ENCODE measurements at regions not wholly inside any gene's neighbourhood (a gene's known extent, or its start where the extent isn't known, plus 50 kb on each side); places are given as distances from the start of the nearest gene placed in this dataset.

- Histone ChIP-seq H3K36me3 (ENCODE audit: control insufficient read depth in 2 of 2, extremely low read depth in 1 of 2, insufficient read depth in 2 of 2, low read length in 2 of 2) (no peaks in the 10 kb centered on the region), H3K4me2 (ENCODE audit: insufficient read depth, low read length) (no peak overlapping the region), H3K4me3 (replicated peaks in 1 of 3; ENCODE audit: insufficient read depth in 1 of 3, low read depth in 1 of 3, low read length in 3 of 3) (no peak overlapping the region), H3K9me1 (replicated peaks; ENCODE audit: control insufficient read depth, extremely low read depth, insufficient read depth, low read length) (no peaks in the 10 kb centered on the region), H3K4me1 (ENCODE audit: control insufficient read depth, extremely low read depth, insufficient read depth, low read length) (no peaks in the 10 kb centered on the region), H2AFZ (ENCODE audit: low read depth, low read length) (no peak overlapping the region), H3K9me3 (replicated peaks; ENCODE audit: control insufficient read depth, insufficient read depth, low read length) (peaks cover 8% of the 10 kb centered on the region), H3K79me2 (ENCODE audit: control insufficient read depth, insufficient read depth, low read length) (no peaks in the 10 kb centered on the region), H3K27ac (ENCODE audit: insufficient read depth, low read depth, low read length) (no peak overlapping the region), H4K20me1 (replicated peaks; ENCODE audit: control insufficient read depth, extremely low read depth, insufficient read depth, low read length) (no peaks in the 10 kb centered on the region), H3K9ac (replicated peaks; ENCODE audit: extremely low read depth, insufficient read depth, low read length) (no peak overlapping the region), H3K27me3 (ENCODE audit: control insufficient read depth in 2 of 2, insufficient read depth in 2 of 2, low read length in 2 of 2) (no peaks in the 10 kb centered on the region)
- TF ChIP-seq CTCF (IDR thresholded peaks at IDR 0.05; ENCODE audit: extremely low read depth in 1 of 2, insufficient read depth in 1 of 2, low read depth in 1 of 2, low read length in 2 of 2), result no peak
- TF ChIP-seq POLR2A (IDR thresholded peaks at IDR 0.05; ENCODE audit: low read depth, low read length), result no peak
- TF ChIP-seq FOS (IDR thresholded peaks at IDR 0.05; ENCODE audit: borderline replicate concordance, insufficient read depth, low read length), result no peak
- TF ChIP-seq MYC (IDR thresholded peaks at IDR 0.05; ENCODE audit: low read depth, low read length), result no peak
- no peak for TF ChIP-seq EZH2 (IDR thresholded peaks at IDR 0.05; ENCODE audit: borderline replicate concordance, low read depth, low read length, severe bottlenecking)
- no peak for TF ChIP-seq POLR2AphosphoS5 (IDR thresholded peaks at IDR 0.05; ENCODE audit: insufficient read depth, low read depth, low read length)
- no peak for TF ChIP-seq GATA2 (IDR thresholded peaks at IDR 0.05; ENCODE audit: insufficient read depth, insufficient read length, low read depth, low read length)
- TF ChIP-seq JUN (IDR thresholded peaks at IDR 0.05; ENCODE audit: borderline replicate concordance, insufficient read depth, insufficient read length, low read depth), result no peak
- no peak for TF ChIP-seq MAX (IDR thresholded peaks at IDR 0.05; ENCODE audit: insufficient read depth, insufficient read length)
- DNase-seq (ENCODE audit: low read depth, low spot score), result no peak
- ChIA-PET POLR2A (no interaction called here), CTCF (no interaction called here)
- FAIRE-seq, result no peak
- intact Hi-C loops (cut with micrococcal nuclease) (no loop called here), dilution Hi-C loops (cut with MboI; ENCODE audit: extremely low pct_ligation_motif_present, low sequenced_read_pairs) (no loop called here)
- BruUV-seq (replicated peaks), result no TSS peak
Measured at GRCh38 chr16:5427571-5427970, 330.0 kb upstream of the EEF2KMT start.
